H54 (cell line): ENCODE measurements at regions not wholly inside any gene's neighbourhood (a gene's known extent, or its start where the extent isn't known, plus 50 kb on each side); places are given as distances from the start of the nearest gene placed in this dataset.
A peak's percentile ranks its signal among the peaks of the same experiment; 100 is the strongest.

ENCODE experiments used
- DNase-seq: peaks from one replicate; pipeline ENCODE4 v3.0.0; 2011; ENCODE audit warnings: low spot score, mixed read lengths; ENCODE audit not compliant: insufficient read length
- FAIRE-seq: peaks from 3 replicates; lab custom pipeline; 2011; peaks lifted over from hg19 to GRCh38; lab: Jason Lieb, UNC
- POLR2A ChIP-seq: IDR thresholded peaks from 2 replicates; pipeline ENCODE4 v1.6.1; 2011; ENCODE audit warnings: low read depth, mild to moderate bottlenecking, low read length

- no peak for FAIRE-seq
- no peak for DNase-seq
- TF ChIP-seq POLR2A, result no peak
These were observed 89.7 kb upstream of the ZNF507 start for GRCh38 chr19:32255536-32256295.

DNA sequence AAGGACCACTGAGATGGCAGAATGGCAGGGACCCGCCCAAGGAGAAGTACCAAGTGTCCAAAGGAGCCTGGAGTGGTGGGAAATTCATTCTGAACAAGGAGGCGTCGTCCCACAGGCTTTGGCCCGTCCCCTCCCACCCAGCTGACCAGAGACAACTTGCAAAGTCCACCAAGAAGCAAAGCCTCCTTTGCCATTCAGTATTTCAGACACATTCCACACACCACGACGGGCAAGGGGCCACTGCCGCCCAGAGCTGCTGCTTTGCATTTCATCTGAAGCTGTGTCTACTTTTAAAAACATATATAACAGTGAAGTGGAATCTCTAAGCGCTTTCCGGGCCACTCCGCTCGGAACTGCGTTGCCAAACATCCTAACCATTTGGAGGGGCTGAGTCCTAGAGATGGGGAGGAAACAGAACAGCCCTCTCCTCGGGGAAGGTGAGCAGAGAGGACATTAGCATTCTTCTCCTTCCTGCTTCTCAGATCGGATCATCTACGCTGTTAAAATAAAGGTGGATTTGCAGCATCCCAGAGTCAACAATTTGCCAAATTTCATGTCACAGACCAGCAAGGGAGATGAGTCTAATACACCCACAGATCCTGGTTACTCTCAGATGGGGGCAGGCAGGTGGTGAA is 89.0 kb upstream of the ZNF507 start:
- TF ChIP-seq POLR2A, result no peak
- no peak for FAIRE-seq
- no peak for DNase-seq

GRCh38 chr19:32257326-32258073 is 87.9 kb upstream of the ZNF507 start:
- TF ChIP-seq POLR2A, result no peak
- DNase-seq (no peak), FAIRE-seq (no peak)

DNA sequence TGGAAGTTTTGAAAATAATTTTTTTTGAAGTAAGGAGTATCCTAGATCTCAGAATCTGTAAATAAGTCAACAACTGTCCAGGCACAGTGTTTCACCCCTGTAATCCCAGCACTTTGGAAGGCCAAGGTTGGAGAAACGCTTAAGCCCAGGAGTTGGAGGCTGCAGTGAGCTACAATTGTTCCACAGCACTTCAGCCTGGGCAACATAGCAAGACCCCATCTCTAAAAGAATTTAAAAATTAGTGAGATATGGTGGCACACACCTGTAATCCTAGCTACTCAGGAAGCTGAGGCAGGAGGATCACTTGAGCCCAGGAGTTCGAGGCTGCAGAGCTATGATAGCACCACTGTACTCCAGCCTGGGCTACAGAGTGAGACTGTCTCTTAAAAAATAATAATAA is 87.2 kb upstream of the ZNF507 start:
- no peak for DNase-seq
- TF ChIP-seq POLR2A, result no peak
- FAIRE-seq, result no peak

DNA sequence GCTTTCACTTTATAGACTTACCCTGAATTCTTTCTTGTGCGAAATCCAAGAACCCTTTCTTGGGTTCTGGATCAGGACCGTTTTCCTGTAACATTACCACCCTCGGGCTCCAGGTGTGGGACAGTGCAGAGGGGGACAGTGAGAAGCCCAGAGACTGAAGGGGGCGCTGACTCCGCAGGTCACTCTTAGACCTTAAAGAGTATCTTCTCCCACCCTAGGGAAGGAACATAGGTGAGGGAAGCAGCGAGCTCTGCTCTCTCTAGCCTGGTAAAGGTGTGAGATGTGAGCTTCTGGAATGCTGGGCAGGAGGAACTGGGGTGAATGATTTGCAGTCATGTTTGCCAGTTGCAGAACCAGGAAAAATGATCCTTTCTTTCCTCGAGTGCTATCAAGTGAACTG is 80.8 kb upstream of the ZNF507 start:
- FAIRE-seq, result no peak
- TF ChIP-seq POLR2A, result no peak
- no peak for DNase-seq

DNA sequence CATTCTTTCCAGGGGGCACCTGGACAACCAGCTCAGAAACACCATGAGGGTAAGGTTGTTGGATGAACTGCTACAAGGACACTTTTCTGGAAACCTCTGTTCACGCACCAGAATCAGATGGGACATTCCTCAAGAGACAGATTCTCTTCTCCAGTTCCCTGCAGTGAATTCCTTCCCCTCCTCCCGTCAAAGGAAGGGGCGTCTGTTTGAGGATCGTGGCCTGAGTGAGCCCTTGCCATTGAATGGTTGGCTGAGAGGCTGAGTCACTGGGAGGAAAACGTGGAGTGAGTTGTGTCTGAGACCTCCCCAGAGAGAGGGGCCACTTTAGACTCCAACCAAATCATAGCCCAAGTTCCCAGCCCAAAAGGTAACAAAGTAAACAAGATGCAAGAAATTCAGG is 79.4 kb upstream of the ZNF507 start:
- no peak for DNase-seq
- no peak for FAIRE-seq
- TF ChIP-seq POLR2A, result no peak

DNA sequence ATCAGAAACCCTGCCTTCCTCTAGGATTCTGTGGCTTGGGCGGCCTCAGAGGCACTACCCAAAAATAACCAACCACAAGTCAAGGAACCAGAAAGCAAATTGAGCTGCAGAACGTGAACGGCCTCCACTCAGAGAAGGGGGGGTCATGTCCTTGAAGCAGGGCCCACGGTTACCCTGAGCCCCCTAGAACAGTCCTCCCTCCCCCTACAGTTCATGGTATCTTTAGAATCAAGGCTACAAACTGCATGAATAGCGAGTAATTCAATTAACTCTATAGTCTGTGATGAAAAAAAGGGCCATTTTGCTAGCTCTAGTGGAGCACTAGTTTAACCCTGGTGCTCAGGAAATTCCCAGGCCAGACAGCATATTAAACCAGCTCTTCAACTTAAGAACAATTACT is 79.0 kb upstream of the ZNF507 start:
- DNase-seq, result no peak
- no peak for TF ChIP-seq POLR2A
- no peak for FAIRE-seq

GRCh38 chr19:32268381-32268780 is 77.0 kb upstream of the ZNF507 start:
- no peak for DNase-seq
- FAIRE-seq, result no peak
- no peak for TF ChIP-seq POLR2A

GRCh38 chr19:32269831-32270230 is 75.6 kb upstream of the ZNF507 start:
- FAIRE-seq (no peak), DNase-seq (no peak)
- no peak for TF ChIP-seq POLR2A

GRCh38 chr19:32273483-32273882 is 71.9 kb upstream of the ZNF507 start:
- FAIRE-seq, result no peak
- TF ChIP-seq POLR2A, result no peak

GRCh38 chr19:32287086-32287485 is 58.3 kb upstream of the ZNF507 start:
- TF ChIP-seq POLR2A, result no peak
- FAIRE-seq (no peak), DNase-seq (no peak)

More at GRCh38 chr19:32273483-32273882, 71.9 kb upstream of the ZNF507 start:
- no peak for DNase-seq

- no peak for TF ChIP-seq POLR2A
- DNase-seq (peak; percentile 49), FAIRE-seq (peak; percentile 43)
These were observed 57.6 kb upstream of the ZNF507 start for GRCh38 chr19:32287811-32288227.

DNA sequence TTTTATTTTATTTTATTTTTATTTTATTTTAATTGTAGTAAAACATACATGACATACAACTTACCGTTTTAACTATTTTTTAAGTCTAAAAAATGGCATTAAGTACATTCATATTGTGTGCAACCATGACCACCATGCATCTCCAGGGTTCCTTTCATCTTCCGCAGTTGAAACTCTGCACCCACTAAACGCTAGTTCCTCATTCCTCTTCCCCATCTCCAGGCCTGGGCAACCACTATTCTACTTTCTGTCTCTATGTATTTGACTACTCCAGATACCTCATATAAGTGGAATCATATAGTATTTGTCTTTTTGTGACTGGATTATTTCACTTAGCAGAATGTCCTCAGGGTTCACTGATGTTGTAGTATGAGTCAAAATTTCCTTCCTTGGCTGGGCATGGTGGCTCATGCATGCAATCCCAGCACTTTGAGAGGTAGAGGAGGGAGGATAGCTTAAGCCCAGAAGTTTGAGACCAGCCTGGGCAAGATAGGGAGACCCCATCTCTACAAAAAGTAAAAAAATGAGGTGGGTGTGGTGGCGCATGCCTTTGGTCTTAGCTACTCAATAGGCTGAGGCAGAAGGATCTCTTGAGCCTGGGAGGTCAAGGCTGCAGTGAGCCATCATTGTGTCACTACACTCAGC is 55.7 kb upstream of the ZNF507 start:
- FAIRE-seq, result no peak
- TF ChIP-seq POLR2A, result no peak
- DNase-seq, result no peak

GRCh38 chr19:32291876-32292275 is 53.5 kb upstream of the ZNF507 start:
- FAIRE-seq (no peak), DNase-seq (no peak)
- no peak for TF ChIP-seq POLR2A
